WTC11 (cell line): ENCODE measurements at regions not wholly inside any gene's neighbourhood (a gene's known extent, or its start where the extent isn't known, plus 50 kb on each side); places are given as distances from the start of the nearest gene placed in this dataset.

Source experiments
- CREM ChIP-seq: sonication (generic); formaldehyde crosslinking; IDR thresholded peaks from 2 replicates; pipeline ENCODE4 v1.8.1; 2022; ENCODE audit warnings: mild to moderate bottlenecking, missing genetic modification reagents, moderate library complexity
- SMAD3 ChIP-seq: sonication (generic); formaldehyde crosslinking; IDR thresholded peaks from 2 replicates; pipeline ENCODE4 v1.8.0; 2022; ENCODE audit warnings: missing genetic modification reagents, mild to moderate bottlenecking, borderline replicate concordance
- TEAD4 ChIP-seq: sonication (generic); formaldehyde crosslinking; IDR thresholded peaks from 2 replicates; pipeline ENCODE4 v1.8.0; 2022; ENCODE audit warnings: mild to moderate bottlenecking, missing genetic modification reagents
- TF ChIP-seq, protein P1 (sequence below): fragments of 200-600 bp; IDR thresholded peaks from 2 replicates; pipeline ENCODE4 v1.8.0; 2022; ENCODE audit warnings: antibody characterized with exemption
- TF ChIP-seq, protein P2 (sequence below): sonication (generic); formaldehyde crosslinking; IDR thresholded peaks from 2 replicates; pipeline ENCODE4 v1.8.1; 2022; ENCODE audit warnings: missing genetic modification reagents, borderline replicate concordance
- TF ChIP-seq, protein P3 (sequence below): sonication (generic); formaldehyde crosslinking; IDR thresholded peaks from 2 replicates; pipeline ENCODE4 v1.8.1; 2023; ENCODE audit warnings: mild to moderate bottlenecking, missing genetic modification reagents, moderate library complexity
- TF ChIP-seq, protein P4 (sequence below): fragments of 250-450 bp; sonication (Bioruptor Pico); IDR thresholded peaks from 2 replicates; pipeline ENCODE4 v1.9.0; 2021; ENCODE audit warnings: mild to moderate bottlenecking

DNA sequence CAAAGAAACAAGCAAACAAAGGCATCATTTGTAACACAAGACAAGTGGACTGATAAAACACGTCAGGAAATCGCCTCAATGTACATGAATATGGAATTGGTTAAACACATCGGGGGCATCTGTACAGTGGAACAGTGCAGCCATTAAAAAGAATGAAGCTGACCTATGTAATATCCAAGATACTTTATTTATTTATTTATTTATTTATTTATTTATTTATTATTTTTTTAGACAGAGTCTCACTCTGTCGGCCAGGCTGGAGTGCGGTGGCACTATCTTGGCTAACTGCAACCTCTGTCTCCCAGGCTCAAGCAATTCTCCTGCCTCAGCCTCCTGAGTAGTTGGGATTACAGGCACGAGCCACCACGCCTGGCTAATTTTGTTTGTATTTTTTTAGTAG, 75.4 kb upstream of the SLC45A1 start:
- TF ChIP-seq, protein P1, sequence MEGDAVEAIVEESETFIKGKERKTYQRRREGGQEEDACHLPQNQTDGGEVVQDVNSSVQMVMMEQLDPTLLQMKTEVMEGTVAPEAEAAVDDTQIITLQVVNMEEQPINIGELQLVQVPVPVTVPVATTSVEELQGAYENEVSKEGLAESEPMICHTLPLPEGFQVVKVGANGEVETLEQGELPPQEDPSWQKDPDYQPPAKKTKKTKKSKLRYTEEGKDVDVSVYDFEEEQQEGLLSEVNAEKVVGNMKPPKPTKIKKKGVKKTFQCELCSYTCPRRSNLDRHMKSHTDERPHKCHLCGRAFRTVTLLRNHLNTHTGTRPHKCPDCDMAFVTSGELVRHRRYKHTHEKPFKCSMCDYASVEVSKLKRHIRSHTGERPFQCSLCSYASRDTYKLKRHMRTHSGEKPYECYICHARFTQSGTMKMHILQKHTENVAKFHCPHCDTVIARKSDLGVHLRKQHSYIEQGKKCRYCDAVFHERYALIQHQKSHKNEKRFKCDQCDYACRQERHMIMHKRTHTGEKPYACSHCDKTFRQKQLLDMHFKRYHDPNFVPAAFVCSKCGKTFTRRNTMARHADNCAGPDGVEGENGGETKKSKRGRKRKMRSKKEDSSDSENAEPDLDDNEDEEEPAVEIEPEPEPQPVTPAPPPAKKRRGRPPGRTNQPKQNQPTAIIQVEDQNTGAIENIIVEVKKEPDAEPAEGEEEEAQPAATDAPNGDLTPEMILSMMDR: no peak
- TF ChIP-seq SMAD3 (CRISPR knock-in tag) (no peak), CREM (CRISPR knock-in tag) (no peak), TEAD4 (CRISPR knock-in tag) (no peak)
- TF ChIP-seq, protein P2, sequence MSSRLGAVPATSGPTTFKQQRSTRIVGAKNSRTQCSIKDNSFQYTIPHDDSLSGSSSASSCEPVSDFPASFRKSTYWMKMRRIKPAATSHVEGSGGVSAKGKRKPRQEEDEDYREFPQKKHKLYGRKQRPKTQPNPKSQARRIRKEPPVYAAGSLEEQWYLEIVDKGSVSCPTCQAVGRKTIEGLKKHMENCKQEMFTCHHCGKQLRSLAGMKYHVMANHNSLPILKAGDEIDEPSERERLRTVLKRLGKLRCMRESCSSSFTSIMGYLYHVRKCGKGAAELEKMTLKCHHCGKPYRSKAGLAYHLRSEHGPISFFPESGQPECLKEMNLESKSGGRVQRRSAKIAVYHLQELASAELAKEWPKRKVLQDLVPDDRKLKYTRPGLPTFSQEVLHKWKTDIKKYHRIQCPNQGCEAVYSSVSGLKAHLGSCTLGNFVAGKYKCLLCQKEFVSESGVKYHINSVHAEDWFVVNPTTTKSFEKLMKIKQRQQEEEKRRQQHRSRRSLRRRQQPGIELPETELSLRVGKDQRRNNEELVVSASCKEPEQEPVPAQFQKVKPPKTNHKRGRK: no peak
- TF ChIP-seq, protein P3, sequence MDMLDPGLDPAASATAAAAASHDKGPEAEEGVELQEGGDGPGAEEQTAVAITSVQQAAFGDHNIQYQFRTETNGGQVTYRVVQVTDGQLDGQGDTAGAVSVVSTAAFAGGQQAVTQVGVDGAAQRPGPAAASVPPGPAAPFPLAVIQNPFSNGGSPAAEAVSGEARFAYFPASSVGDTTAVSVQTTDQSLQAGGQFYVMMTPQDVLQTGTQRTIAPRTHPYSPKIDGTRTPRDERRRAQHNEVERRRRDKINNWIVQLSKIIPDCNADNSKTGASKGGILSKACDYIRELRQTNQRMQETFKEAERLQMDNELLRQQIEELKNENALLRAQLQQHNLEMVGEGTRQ (CRISPR knock-in tag): no peak
- TF ChIP-seq, protein P4, sequence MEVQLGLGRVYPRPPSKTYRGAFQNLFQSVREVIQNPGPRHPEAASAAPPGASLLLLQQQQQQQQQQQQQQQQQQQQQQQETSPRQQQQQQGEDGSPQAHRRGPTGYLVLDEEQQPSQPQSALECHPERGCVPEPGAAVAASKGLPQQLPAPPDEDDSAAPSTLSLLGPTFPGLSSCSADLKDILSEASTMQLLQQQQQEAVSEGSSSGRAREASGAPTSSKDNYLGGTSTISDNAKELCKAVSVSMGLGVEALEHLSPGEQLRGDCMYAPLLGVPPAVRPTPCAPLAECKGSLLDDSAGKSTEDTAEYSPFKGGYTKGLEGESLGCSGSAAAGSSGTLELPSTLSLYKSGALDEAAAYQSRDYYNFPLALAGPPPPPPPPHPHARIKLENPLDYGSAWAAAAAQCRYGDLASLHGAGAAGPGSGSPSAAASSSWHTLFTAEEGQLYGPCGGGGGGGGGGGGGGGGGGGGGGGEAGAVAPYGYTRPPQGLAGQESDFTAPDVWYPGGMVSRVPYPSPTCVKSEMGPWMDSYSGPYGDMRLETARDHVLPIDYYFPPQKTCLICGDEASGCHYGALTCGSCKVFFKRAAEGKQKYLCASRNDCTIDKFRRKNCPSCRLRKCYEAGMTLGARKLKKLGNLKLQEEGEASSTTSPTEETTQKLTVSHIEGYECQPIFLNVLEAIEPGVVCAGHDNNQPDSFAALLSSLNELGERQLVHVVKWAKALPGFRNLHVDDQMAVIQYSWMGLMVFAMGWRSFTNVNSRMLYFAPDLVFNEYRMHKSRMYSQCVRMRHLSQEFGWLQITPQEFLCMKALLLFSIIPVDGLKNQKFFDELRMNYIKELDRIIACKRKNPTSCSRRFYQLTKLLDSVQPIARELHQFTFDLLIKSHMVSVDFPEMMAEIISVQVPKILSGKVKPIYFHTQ (CRISPR knock-in tag): no peak
